Vagina (tissue), 2 donors: ENCODE measurements at regions not wholly inside any gene's neighbourhood (a gene's known extent, or its start where the extent isn't known, plus 50 kb on each side); places are given as distances from the start of the nearest gene placed in this dataset.
"Not testable (repeated sequence)": the region's sequence is repeated elsewhere in the genome, so short reads cannot be mapped to it uniquely, and the experiment has no call there.

Experiments used
- DNase-seq, 2 donors: peaks; one replicate each; pipeline ENCODE4 v3.0.0-alpha.2; 2017; ENCODE audit errors: extremely low spot score in 2 of 2
- H3K27ac ChIP-seq: fragments of 200-600 bp; sonication (generic); one replicate; pipeline ENCODE4 v1.5.1; 2019
- H3K27me3 ChIP-seq: fragments of 200-600 bp; sonication (generic); one replicate; pipeline ENCODE4 v1.5.1; 2019
- H3K36me3 ChIP-seq, 2 donors: fragments of 200-600 bp; sonication (generic); one replicate each; pipeline ENCODE4 v1.5.1; 2017 to 2019
- H3K4me1 ChIP-seq: fragments of 200-600 bp; sonication (generic); one replicate; pipeline ENCODE4 v1.5.1; 2019
- H3K4me3 ChIP-seq, 2 donors: fragments of 200-600 bp; sonication (generic); 1 replicate in 1 of 2; 2 replicates in 1 of 2; pipeline ENCODE4 v1.5.1; 2016 to 2019
- H3K9me3 ChIP-seq: fragments of 200-600 bp; sonication (generic); one replicate; pipeline ENCODE4 v1.5.1; 2019
- POLR2A ChIP-seq, 2 donors: fragments of 450-650 bp; IDR thresholded peaks; one replicate each; pipeline ENCODE4 v1.6.1; 2017; ENCODE audit warnings: antibody characterized with exemption in 2 of 2, mild to moderate bottlenecking in 2 of 2, moderate library complexity in 2 of 2
- POLR2AphosphoS5 ChIP-seq, 2 donors: sonication (generic); formaldehyde crosslinking; IDR thresholded peaks; one replicate each; pipeline ENCODE4 v1.9.0; 2017; ENCODE audit warnings: antibody characterized with exemption in 2 of 2, mild to moderate bottlenecking in 2 of 2, low read depth in 1 of 2; ENCODE audit not compliant: insufficient read depth in 1 of 2
- intact Hi-C: fragments of 100-400 bp; cut with DNase I; formaldehyde crosslinking; loops from one replicate; pipeline ENCODE4 v1.15.1; 2023
- TF ChIP-seq, protein P1 (sequence below), 3 experiments: fragments of 450-650 bp in 2 of 3; fragments of 200-600 bp in 1 of 3; sonication (generic) in 1 of 3; IDR thresholded peaks; one replicate each; pipeline ENCODE4 v1.5.1; 2017 to 2019; ENCODE audit warnings: antibody characterized with exemption in 3 of 3, mild to moderate bottlenecking in 2 of 3, moderate library complexity in 2 of 3

DNA sequence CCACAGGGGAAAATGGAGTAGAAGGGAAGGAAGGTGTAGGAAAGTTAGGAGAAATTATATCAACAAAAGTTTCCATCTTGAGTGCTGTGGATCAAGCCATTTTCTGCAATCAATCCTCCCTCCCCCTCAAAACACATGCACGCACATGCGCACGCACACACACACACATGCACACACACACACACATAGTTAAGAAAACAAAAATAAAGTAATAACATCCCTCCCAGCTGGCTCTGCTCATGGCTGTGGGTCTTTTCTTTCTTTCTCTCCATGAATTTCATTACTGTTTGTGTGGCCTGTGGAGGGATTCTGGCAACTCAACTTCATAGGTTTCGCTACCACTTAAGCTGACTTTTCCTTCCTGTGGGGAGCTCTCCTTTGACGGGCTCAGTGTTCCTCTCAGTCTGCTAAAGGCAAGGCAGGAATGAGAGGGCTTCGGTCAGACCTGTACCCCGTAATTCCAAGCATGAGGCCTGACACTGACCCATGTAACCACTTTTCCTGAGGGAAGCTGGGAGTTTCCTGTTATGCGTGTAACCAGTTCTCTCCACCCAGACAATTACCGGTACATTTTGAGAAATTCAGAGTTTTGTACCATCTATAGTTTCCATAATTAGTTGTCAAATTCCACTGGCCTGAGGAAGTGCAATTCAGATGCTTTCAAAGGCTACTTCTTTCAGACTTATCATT lies 79.8 kb downstream of the ZNF92 start:
- no peak overlapping the region for H3K4me3 ChIP-seq
- H3K36me3 ChIP-seq, result no peaks in the 10 kb centered on the region
- H3K9me3 ChIP-seq, result no peaks in the 10 kb centered on the region
- no peak overlapping the region for H3K27ac ChIP-seq
- TF ChIP-seq, protein P1, sequence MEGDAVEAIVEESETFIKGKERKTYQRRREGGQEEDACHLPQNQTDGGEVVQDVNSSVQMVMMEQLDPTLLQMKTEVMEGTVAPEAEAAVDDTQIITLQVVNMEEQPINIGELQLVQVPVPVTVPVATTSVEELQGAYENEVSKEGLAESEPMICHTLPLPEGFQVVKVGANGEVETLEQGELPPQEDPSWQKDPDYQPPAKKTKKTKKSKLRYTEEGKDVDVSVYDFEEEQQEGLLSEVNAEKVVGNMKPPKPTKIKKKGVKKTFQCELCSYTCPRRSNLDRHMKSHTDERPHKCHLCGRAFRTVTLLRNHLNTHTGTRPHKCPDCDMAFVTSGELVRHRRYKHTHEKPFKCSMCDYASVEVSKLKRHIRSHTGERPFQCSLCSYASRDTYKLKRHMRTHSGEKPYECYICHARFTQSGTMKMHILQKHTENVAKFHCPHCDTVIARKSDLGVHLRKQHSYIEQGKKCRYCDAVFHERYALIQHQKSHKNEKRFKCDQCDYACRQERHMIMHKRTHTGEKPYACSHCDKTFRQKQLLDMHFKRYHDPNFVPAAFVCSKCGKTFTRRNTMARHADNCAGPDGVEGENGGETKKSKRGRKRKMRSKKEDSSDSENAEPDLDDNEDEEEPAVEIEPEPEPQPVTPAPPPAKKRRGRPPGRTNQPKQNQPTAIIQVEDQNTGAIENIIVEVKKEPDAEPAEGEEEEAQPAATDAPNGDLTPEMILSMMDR (IDR thresholded peaks at IDR 0.05), result no peak
- TF ChIP-seq POLR2A (IDR thresholded peaks at IDR 0.05) (no peak), POLR2AphosphoS5 (IDR thresholded peaks at IDR 0.05; ENCODE audit: insufficient read depth in 1 of 2, low read depth in 1 of 2) (no peak)
- DNase-seq, result no peak
- intact Hi-C loops, result no loop called here
- no peaks in the 10 kb centered on the region for H3K27me3 ChIP-seq
- peaks cover 12% of the 10 kb centered on the region for H3K4me1 ChIP-seq

GRCh38 chr7:65454469-65454868 lies 80.8 kb downstream of the ZNF92 start:
- intact Hi-C loops, result no loop called here
- H3K4me1 ChIP-seq, result peaks cover 4% of the 10 kb centered on the region

DNA sequence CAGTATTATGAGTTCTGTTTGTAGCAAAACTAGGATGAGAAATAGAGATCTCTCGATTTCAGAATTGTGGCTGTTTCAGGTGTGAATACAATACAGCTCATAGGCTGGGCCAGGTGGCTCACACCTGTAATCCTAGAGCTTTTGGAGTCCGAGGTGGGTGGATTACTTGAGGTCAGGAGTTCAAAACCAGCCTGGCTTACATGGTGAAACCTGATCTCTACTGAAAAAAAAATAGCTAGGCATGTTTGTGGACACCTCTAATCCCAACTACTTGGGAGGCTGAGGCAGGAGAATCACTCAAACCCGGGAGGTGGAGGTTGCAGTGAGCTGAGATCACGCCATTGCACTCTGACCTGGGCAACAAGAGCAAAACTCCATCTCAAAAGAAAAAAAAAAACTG lies 81.4 kb downstream of the ZNF92 start:
- H3K27me3 ChIP-seq, H3K4me1 ChIP-seq, DNase-seq, intact Hi-C loops, H3K9me3 ChIP-seq, H3K36me3 ChIP-seq, H3K4me3 ChIP-seq, H3K27ac ChIP-seq: not testable (repeated sequence)

More at GRCh38 chr7:65454469-65454868, 80.8 kb downstream of the ZNF92 start:
- no peak for TF ChIP-seq POLR2A (IDR thresholded peaks at IDR 0.05)
- TF ChIP-seq, protein P1 (IDR thresholded peaks at IDR 0.05), result no peak
- no peak for TF ChIP-seq POLR2AphosphoS5 (IDR thresholded peaks at IDR 0.05; ENCODE audit: insufficient read depth in 1 of 2, low read depth in 1 of 2)
- H3K27me3 ChIP-seq, result no peaks in the 10 kb centered on the region
- no peak overlapping the region for H3K27ac ChIP-seq
- no peak for DNase-seq
- no peaks in the 10 kb centered on the region for H3K36me3 ChIP-seq
- H3K4me3 ChIP-seq, result no peak overlapping the region
- H3K9me3 ChIP-seq, result no peaks in the 10 kb centered on the region

DNA sequence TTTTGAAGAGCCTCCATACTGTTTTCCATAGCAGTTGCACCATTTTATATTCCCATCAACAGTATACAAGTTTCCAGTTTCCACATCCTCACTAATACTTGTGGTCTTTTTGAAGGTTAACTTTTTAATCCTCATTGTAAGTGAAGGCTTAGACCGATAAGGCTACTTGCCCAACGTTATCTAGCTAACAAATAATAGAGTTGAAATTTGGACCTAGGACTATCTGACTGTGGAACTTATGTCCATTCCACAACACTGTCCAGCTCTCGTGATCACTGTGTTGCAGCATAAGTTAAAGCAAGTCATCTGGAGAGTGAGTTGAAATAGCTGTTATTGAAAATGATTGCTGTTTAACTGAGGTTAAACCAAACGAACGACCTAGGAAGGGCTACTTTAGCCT lies 84.0 kb downstream of the ZNF92 start:
- TF ChIP-seq POLR2AphosphoS5 (IDR thresholded peaks at IDR 0.05; ENCODE audit: insufficient read depth in 1 of 2, low read depth in 1 of 2) (no peak), POLR2A (IDR thresholded peaks at IDR 0.05) (no peak)
- TF ChIP-seq, protein P1 (IDR thresholded peaks at IDR 0.05), result no peak
- no peak for DNase-seq
- no peak overlapping the region for H3K27ac ChIP-seq
- H3K36me3 ChIP-seq, result no peaks in the 10 kb centered on the region
- no peaks in the 10 kb centered on the region for H3K9me3 ChIP-seq
- H3K4me1 ChIP-seq, result no peaks in the 10 kb centered on the region
- H3K27me3 ChIP-seq, result no peaks in the 10 kb centered on the region
- intact Hi-C loops, result no loop called here
- no peak overlapping the region for H3K4me3 ChIP-seq

- Histone ChIP-seq H3K4me1 (no peaks in the 10 kb centered on the region), H3K4me3 (no peak overlapping the region), H3K27ac (no peak overlapping the region), H3K9me3 (no peaks in the 10 kb centered on the region), H3K36me3 (no peaks in the 10 kb centered on the region), H3K27me3 (no peaks in the 10 kb centered on the region)
- TF ChIP-seq POLR2AphosphoS5 (IDR thresholded peaks at IDR 0.05; ENCODE audit: insufficient read depth in 1 of 2, low read depth in 1 of 2) (no peak), POLR2A (IDR thresholded peaks at IDR 0.05) (no peak)
- TF ChIP-seq, protein P1 (IDR thresholded peaks at IDR 0.05), result no peak
- intact Hi-C loops, result no loop called here
- no peak for DNase-seq
These were observed 85.8 kb downstream of the ZNF92 start for GRCh38 chr7:65459438-65459837.
